ENCODE measurements at regions not wholly inside any gene's neighbourhood (a gene's known extent, or its start where the extent isn't known, plus 50 kb on each side); places are given as distances from the start of the nearest gene placed in this dataset.
"Not testable (repeated sequence)": the region's sequence is repeated elsewhere in the genome, so short reads cannot be mapped to it uniquely, and the experiment has no call there.

GRCh38 chr20:60752741-60753420, 499.2 kb upstream of the CDH4 start:
- DNase-seq (ENCODE audit: low read depth in 2 of 2), result no peak

- no peak for DNase-seq (ENCODE audit: low read depth in 2 of 2)
Measured at GRCh38 chr20:60754856-60755255, 497.2 kb upstream of the CDH4 start.

- DNase-seq (ENCODE audit: low read depth in 2 of 2), result no peak
Measured at GRCh38 chr20:60759651-60760050, 492.4 kb upstream of the CDH4 start.

GRCh38 chr20:60760256-60761000, 491.6 kb upstream of the CDH4 start:
- DNase-seq (ENCODE audit: low read depth in 2 of 2), result no peak

- DNase-seq (ENCODE audit: low read depth in 2 of 2), result no peak
Measured at GRCh38 chr20:60761056-60761455, 491.0 kb upstream of the CDH4 start.

GRCh38 chr20:60762386-60762785, 489.7 kb upstream of the CDH4 start:
- no peak for DNase-seq (ENCODE audit: low read depth in 2 of 2)

GRCh38 chr20:60764328-60764727, 487.7 kb upstream of the CDH4 start:
- no peak for DNase-seq (ENCODE audit: low read depth in 2 of 2)

GRCh38 chr20:60764771-60765170, 487.3 kb upstream of the CDH4 start:
- no peak for DNase-seq (ENCODE audit: low read depth in 2 of 2)

GRCh38 chr20:60765821-60766403, 486.1 kb upstream of the CDH4 start:
- no peak for DNase-seq (ENCODE audit: low read depth in 2 of 2)

GRCh38 chr20:60768216-60768615, 483.8 kb upstream of the CDH4 start:
- DNase-seq (ENCODE audit: low read depth in 2 of 2), result no peak

GRCh38 chr20:60780388-60781025, 471.6 kb upstream of the CDH4 start:
- no peak for DNase-seq (ENCODE audit: low read depth in 2 of 2)

GRCh38 chr20:60782959-60783625, 469.0 kb upstream of the CDH4 start:
- DNase-seq (ENCODE audit: low read depth in 2 of 2), result no peak

GRCh38 chr20:60785301-60785700, 466.8 kb upstream of the CDH4 start:
- DNase-seq (ENCODE audit: low read depth in 2 of 2), result no peak

- DNase-seq (ENCODE audit: low read depth in 2 of 2), result no peak
Measured at GRCh38 chr20:60785785-60786184, 466.3 kb upstream of the CDH4 start.

- DNase-seq (ENCODE audit: low read depth in 2 of 2), result no peak
Measured at GRCh38 chr20:60786686-60787217, 465.3 kb upstream of the CDH4 start.

- no peak for DNase-seq (ENCODE audit: low read depth in 2 of 2)
Measured at GRCh38 chr20:60787276-60787675, 464.8 kb upstream of the CDH4 start.

GRCh38 chr20:60788070-60788469, 464.0 kb upstream of the CDH4 start:
- no peak for DNase-seq (ENCODE audit: low read depth in 2 of 2)

GRCh38 chr20:60789399-60789798, 462.7 kb upstream of the CDH4 start:
- DNase-seq (ENCODE audit: low read depth in 2 of 2), result no peak

- not testable (repeated sequence) for DNase-seq (ENCODE audit: low read depth in 2 of 2)
Measured at GRCh38 chr20:60790339-60790738, 461.7 kb upstream of the CDH4 start.

GRCh38 chr20:60791823-60792222, 460.2 kb upstream of the CDH4 start:
- DNase-seq (ENCODE audit: low read depth in 2 of 2), result no peak

GRCh38 chr20:60792941-60793340, 459.1 kb upstream of the CDH4 start:
- DNase-seq (ENCODE audit: low read depth in 2 of 2), result no peak

- DNase-seq (ENCODE audit: low read depth in 2 of 2), result no peak
Measured at GRCh38 chr20:60794674-60795073, 457.4 kb upstream of the CDH4 start.
